SK-MEL-5 (cell line): ENCODE measurements at regions not wholly inside any gene's neighbourhood (a gene's known extent, or its start where the extent isn't known, plus 50 kb on each side); places are given as distances from the start of the nearest gene placed in this dataset.
"Not testable (repeated sequence)": the region's sequence is repeated elsewhere in the genome, so short reads cannot be mapped to it uniquely, and the experiment has no call there.

ENCODE experiments used
- DNase-seq: peaks from one replicate; pipeline ENCODE4 v3.0.0-alpha.2; 2016; ENCODE audit warnings: low read depth, low spot score
- in situ Hi-C: cut with HindIII; loops from 2 replicates; pipeline ENCODE4 v1.10.0; 2016; ENCODE audit warnings: low sequenced_read_pairs, high pct_unique_total_duplicates, low pct_unique_long_range_greater_than_20kb

GRCh38 chr4:34502086-34502485 is 1742.2 kb downstream of the ARAP2 start:
- in situ Hi-C loops, result no loop called here
- DNase-seq, result no peak

GRCh38 chr4:34504731-34505130 is 1739.6 kb downstream of the ARAP2 start:
- DNase-seq, in situ Hi-C loops: not testable (repeated sequence)

- DNase-seq, in situ Hi-C loops: not testable (repeated sequence)
Measured at GRCh38 chr4:34506511-34507092, 1737.7 kb downstream of the ARAP2 start.

- no peak for DNase-seq
- in situ Hi-C loops, result no loop called here
Measured at GRCh38 chr4:34512616-34513015, 1731.7 kb downstream of the ARAP2 start.

GRCh38 chr4:34516524-34516923 is 1727.8 kb downstream of the ARAP2 start:
- in situ Hi-C loops, result no loop called here
- no peak for DNase-seq

GRCh38 chr4:34534916-34535315 is 1709.4 kb downstream of the ARAP2 start:
- in situ Hi-C loops, result no loop called here
- DNase-seq, result no peak

GRCh38 chr4:34566091-34566490 is 1678.2 kb downstream of the ARAP2 start:
- DNase-seq, result no peak
- in situ Hi-C loops, result no loop called here

GRCh38 chr4:34572026-34572425 is 1672.3 kb downstream of the ARAP2 start:
- in situ Hi-C loops, result no loop called here

GRCh38 chr4:34615315-34615714 is 1629.0 kb downstream of the ARAP2 start:
- in situ Hi-C loops, result no loop called here
- no peak for DNase-seq

More at GRCh38 chr4:34572026-34572425, 1672.3 kb downstream of the ARAP2 start:
- no peak for DNase-seq

- in situ Hi-C loops, result no loop called here
- DNase-seq, result no peak
Measured at GRCh38 chr4:34619531-34620162, 1624.7 kb downstream of the ARAP2 start.

GRCh38 chr4:34628471-34628870 is 1615.8 kb downstream of the ARAP2 start:
- no peak for DNase-seq
- in situ Hi-C loops, result no loop called here

GRCh38 chr4:34629451-34629850 is 1614.9 kb downstream of the ARAP2 start:
- no peak for DNase-seq
- in situ Hi-C loops, result no loop called here

- DNase-seq, result no peak
- in situ Hi-C loops, result no loop called here
Measured at GRCh38 chr4:34633241-34633640, 1611.1 kb downstream of the ARAP2 start.

GRCh38 chr4:34636623-34637022 is 1607.7 kb downstream of the ARAP2 start:
- DNase-seq, result no peak
- in situ Hi-C loops, result no loop called here

- in situ Hi-C loops, result no loop called here
- no peak for DNase-seq
Measured at GRCh38 chr4:34643476-34643875, 1600.8 kb downstream of the ARAP2 start.

- DNase-seq, result no peak
- in situ Hi-C loops, result no loop called here
Measured at GRCh38 chr4:34644579-34645115, 1599.7 kb downstream of the ARAP2 start.

GRCh38 chr4:34649716-34650115 is 1594.6 kb downstream of the ARAP2 start:
- no peak for DNase-seq
- in situ Hi-C loops, result no loop called here

GRCh38 chr4:34664051-34664450 is 1580.3 kb downstream of the ARAP2 start:
- in situ Hi-C loops, result no loop called here
- no peak for DNase-seq

GRCh38 chr4:34676400-34676799 is 1567.9 kb downstream of the ARAP2 start:
- no peak for DNase-seq
- in situ Hi-C loops, result no loop called here
